WTC11 (cell line): ENCODE measurements at regions not wholly inside any gene's neighbourhood (a gene's known extent, or its start where the extent isn't known, plus 50 kb on each side); places are given as distances from the start of the nearest gene placed in this dataset.

Experiments
- ATAC-seq: fragments of 200-7000 bp; cut with Tn5 transposase; 2 replicates; pipeline ENCODE4 v1.10.0; 2021; ENCODE audit warnings: mild to moderate bottlenecking, moderate library complexity
- CTCF ChIA-PET: fragments of 300-600 bp; sonication (Branson Sonifier 250); formaldehyde crosslinking; loops from one replicate; lab custom pipeline; 2021; ENCODE audit warnings: antibody characterized with exemption; lab: Charles Lee
- POLR2A ChIA-PET: fragments of 350-600 bp; sonication (Branson Sonifier 250); formaldehyde crosslinking; loops from one replicate; lab custom pipeline; 2021; ENCODE audit warnings: antibody characterized with exemption; lab: Charles Lee
- DNase-seq: peaks from one replicate; pipeline ENCODE4 v3.0.0; 2021; ENCODE audit warnings: low spot score
- H3K27ac Mint-ChIP-seq: 2 replicates; pipeline ENCODE4 v1.8.0; 2021; ENCODE audit warnings: mixed read lengths
- H3K27me3 Mint-ChIP-seq: 2 replicates; pipeline ENCODE4 v1.8.0; 2021; ENCODE audit warnings: low read depth, mild to moderate bottlenecking, moderate library complexity, mixed read lengths
- H3K36me3 Mint-ChIP-seq: 2 replicates; pipeline ENCODE4 v1.8.0; 2021; ENCODE audit warnings: mixed read lengths
- H3K4me1 Mint-ChIP-seq: 2 replicates; pipeline ENCODE4 v1.8.0; 2022; ENCODE audit warnings: mixed read lengths
- H3K4me3 Mint-ChIP-seq: 2 replicates; pipeline ENCODE4 v1.8.0; 2021; ENCODE audit warnings: mild to moderate bottlenecking, moderate library complexity, mixed read lengths
- H3K9me3 Mint-ChIP-seq: 2 replicates; pipeline ENCODE4 v1.8.0; 2021; ENCODE audit warnings: mixed read lengths
- ATF1 ChIP-seq: sonication (generic); formaldehyde crosslinking; IDR thresholded peaks from 2 replicates; pipeline ENCODE4 v1.8.1; 2023; ENCODE audit warnings: mild to moderate bottlenecking, moderate library complexity, missing genetic modification reagents
- ATF2 ChIP-seq: sonication (generic); formaldehyde crosslinking; IDR thresholded peaks from 2 replicates; pipeline ENCODE4 v1.8.1; 2022; ENCODE audit warnings: low read depth, missing genetic modification reagents, borderline replicate concordance
- CREB1 ChIP-seq: sonication (generic); formaldehyde crosslinking; IDR thresholded peaks from 2 replicates; pipeline ENCODE4 v1.8.0; 2023; ENCODE audit warnings: mild to moderate bottlenecking, missing genetic modification reagents
- ESRRA ChIP-seq: sonication (generic); formaldehyde crosslinking; IDR thresholded peaks from 2 replicates; pipeline ENCODE4 v1.8.1; 2022; ENCODE audit warnings: mild to moderate bottlenecking, missing genetic modification reagents, borderline replicate concordance
- FOXP1 ChIP-seq: sonication (generic); formaldehyde crosslinking; IDR thresholded peaks from 2 replicates; pipeline ENCODE4 v1.8.0; 2022; ENCODE audit warnings: missing genetic modification reagents, mild to moderate bottlenecking, moderate library complexity, borderline replicate concordance
- FOXP4 ChIP-seq: sonication (generic); formaldehyde crosslinking; IDR thresholded peaks from 2 replicates; pipeline ENCODE4 v1.8.0; 2022; ENCODE audit warnings: mild to moderate bottlenecking, missing genetic modification reagents
- HMGXB4 ChIP-seq: sonication (generic); formaldehyde crosslinking; IDR thresholded peaks from 2 replicates; pipeline ENCODE4 v1.8.1; 2023; ENCODE audit warnings: mild to moderate bottlenecking, moderate library complexity, missing genetic modification reagents
- IRF1 ChIP-seq: sonication (generic); formaldehyde crosslinking; IDR thresholded peaks from 2 replicates; pipeline ENCODE4 v1.8.0; 2023; ENCODE audit warnings: missing genetic modification reagents
- IRF2 ChIP-seq: sonication (generic); formaldehyde crosslinking; IDR thresholded peaks from 2 replicates; pipeline ENCODE4 v1.8.0; 2022; ENCODE audit warnings: low read depth, missing genetic modification reagents, borderline replicate concordance
- JUN ChIP-seq: sonication (generic); formaldehyde crosslinking; IDR thresholded peaks from 2 replicates; pipeline ENCODE4 v1.8.0; 2023; ENCODE audit warnings: mild to moderate bottlenecking, missing genetic modification reagents
- NFYB ChIP-seq: sonication (generic); formaldehyde crosslinking; conservative IDR thresholded peaks from 2 replicates; pipeline ENCODE4 v1.8.0; 2022; ENCODE audit warnings: low read depth, missing genetic modification reagents
- PRRX2 ChIP-seq: fragments of 250-450 bp; sonication (Bioruptor Pico); IDR thresholded peaks from 2 replicates; pipeline ENCODE4 v1.8.0; 2021; ENCODE audit warnings: mild to moderate bottlenecking
- RORB ChIP-seq: fragments of 250-450 bp; sonication (Bioruptor Pico); IDR thresholded peaks from 2 replicates; pipeline ENCODE4 v1.9.0; 2021; ENCODE audit warnings: mild to moderate bottlenecking
- SMAD4 ChIP-seq: sonication (generic); formaldehyde crosslinking; IDR thresholded peaks from 2 replicates; pipeline ENCODE4 v1.8.0; 2022; ENCODE audit warnings: mild to moderate bottlenecking, missing genetic modification reagents
- SOX15 ChIP-seq: fragments of 250-450 bp; sonication (Bioruptor Pico); IDR thresholded peaks from 2 replicates; pipeline ENCODE4 v1.9.0; 2021; ENCODE audit warnings: mild to moderate bottlenecking
- TEAD1 ChIP-seq: sonication (generic); formaldehyde crosslinking; IDR thresholded peaks from 2 replicates; pipeline ENCODE4 v1.8.0; 2022; ENCODE audit warnings: mild to moderate bottlenecking, missing genetic modification reagents
- TEAD4 ChIP-seq: sonication (generic); formaldehyde crosslinking; IDR thresholded peaks from 2 replicates; pipeline ENCODE4 v1.8.0; 2022; ENCODE audit warnings: mild to moderate bottlenecking, missing genetic modification reagents
- USF1 ChIP-seq: sonication (generic); formaldehyde crosslinking; IDR thresholded peaks from 2 replicates; pipeline ENCODE4 v1.8.0; 2022; ENCODE audit warnings: mild to moderate bottlenecking, missing genetic modification reagents
- ZMAT4 ChIP-seq: fragments of 250-450 bp; sonication (Bioruptor Pico); IDR thresholded peaks from 2 replicates; pipeline ENCODE4 v1.9.0; 2021; ENCODE audit warnings: mild to moderate bottlenecking
- ZNF232 ChIP-seq: sonication (generic); formaldehyde crosslinking; IDR thresholded peaks from 2 replicates; pipeline ENCODE4 v1.8.0; 2022; ENCODE audit warnings: mild to moderate bottlenecking, missing genetic modification reagents
- ZNF423 ChIP-seq: fragments of 250-450 bp; sonication (Bioruptor Pico); IDR thresholded peaks from 2 replicates; pipeline ENCODE4 v2.1.2; 2022; ENCODE audit warnings: mild to moderate bottlenecking, moderate library complexity
- ZNF425 ChIP-seq: fragments of 250-450 bp; sonication (Bioruptor Pico); conservative IDR thresholded peaks from 2 replicates; pipeline ENCODE4 v1.9.0; 2021; ENCODE audit warnings: mild to moderate bottlenecking

- TF ChIP-seq USF1 (CRISPR knock-in tag) = no peak
These were observed 369.7 kb upstream of the ATP2B1 start (continued) for GRCh38 chr12:90078344-90078743.

- ChIA-PET CTCF (no interaction called here), POLR2A (interaction anchor here (0.6 kb wide), 1 partner anchor 746 kb away, joined by 4 read pairs; no protein-coding TSS in a partner anchor)
- peaks cover 2% of the 10 kb centered on the region; the same call in 1 of the 2 replicates for H3K4me1 Mint-ChIP-seq
- DNase-seq (no peak), ATAC-seq (no peak)
- H3K36me3 Mint-ChIP-seq = no peaks in the 10 kb centered on the region
- H3K4me3 Mint-ChIP-seq = no peak overlapping the region
- no peaks in the 10 kb centered on the region for H3K27me3 Mint-ChIP-seq
- H3K27ac Mint-ChIP-seq = no peak overlapping the region
- TF ChIP-seq TEAD1 (CRISPR knock-in tag) (no peak), ZMAT4 (CRISPR knock-in tag) (no peak), IRF1 (CRISPR knock-in tag) (no peak), ATF1 (CRISPR knock-in tag) (no peak), ZNF425 (CRISPR knock-in tag) (no peak), RORB (no peak), ZNF423 (CRISPR knock-in tag) (no peak), FOXP1 (CRISPR knock-in tag) (no peak), NFYB (CRISPR knock-in tag) (no peak), USF1 (CRISPR knock-in tag) (no peak), CREB1 (CRISPR knock-in tag) (no peak), IRF2 (CRISPR knock-in tag) (no peak), TEAD4 (CRISPR knock-in tag) (no peak), PRRX2 (CRISPR knock-in tag) (no peak)
- H3K9me3 Mint-ChIP-seq = peaks cover 5% of the 10 kb centered on the region
These were observed 369.1 kb upstream of the ATP2B1 start for GRCh38 chr12:90077756-90078155.

- DNase-seq = no peak
- Mint-ChIP-seq H3K4me3 (no peak overlapping the region), H3K27me3 (no peaks in the 10 kb centered on the region), H3K27ac (no peak overlapping the region), H3K36me3 (no peaks in the 10 kb centered on the region), H3K4me1 (peaks cover 2% of the 10 kb centered on the region; the same call in 1 of the 2 replicates), H3K9me3 (peaks cover 5% of the 10 kb centered on the region)
- CTCF ChIA-PET = no interaction called here
- no peak for ATAC-seq
- POLR2A ChIA-PET = no interaction called here
- TF ChIP-seq JUN (CRISPR knock-in tag) = no peak
- TF ChIP-seq HMGXB4 (CRISPR knock-in tag) = no peak
- no peak for TF ChIP-seq SOX15 (CRISPR knock-in tag)
- TF ChIP-seq FOXP4 = no peak
- TF ChIP-seq ATF2 (CRISPR knock-in tag) = no peak
- TF ChIP-seq ZNF232 (CRISPR knock-in tag) = no peak
- no peak for TF ChIP-seq ESRRA (CRISPR knock-in tag)
- no peak for TF ChIP-seq SMAD4
These were observed 368.2 kb upstream of the ATP2B1 start for GRCh38 chr12:90076851-90077319.
